Activated CD4-positive, alpha-beta T cell treated with anti-CD3 and anti-CD28 coated beads, Interleukin-2, amount 10 ng/mL, durations not matched to agents 24 days and 14 days (primary cell): ENCODE measurements at regions not wholly inside any gene's neighbourhood (a gene's known extent, or its start where the extent isn't known, plus 50 kb on each side); places are given as distances from the start of the nearest gene placed in this dataset.

Source experiments
- DNase-seq: peaks from one replicate; pipeline ENCODE4 v3.0.0; 2022
- H3K27ac Mint-ChIP-seq: one replicate; pipeline ENCODE4 v1.8.0; 2022; ENCODE audit warnings: mild to moderate bottlenecking, mixed read lengths
- H3K27me3 Mint-ChIP-seq: one replicate; pipeline ENCODE4 v1.8.0; 2022; ENCODE audit warnings: mixed read lengths
- H3K36me3 Mint-ChIP-seq: one replicate; pipeline ENCODE4 v1.8.0; 2022; ENCODE audit warnings: low read depth, mild to moderate bottlenecking, mixed read lengths
- H3K4me1 Mint-ChIP-seq: one replicate; pipeline ENCODE4 v1.8.0; 2021; ENCODE audit warnings: mixed read lengths
- H3K4me3 Mint-ChIP-seq: one replicate; pipeline ENCODE4 v1.8.0; 2022; ENCODE audit warnings: mild to moderate bottlenecking, moderate library complexity, mixed read lengths
- H3K9me3 Mint-ChIP-seq: one replicate; pipeline ENCODE4 v1.8.0; 2021; ENCODE audit warnings: mixed read lengths
- intact Hi-C: fragments of 100-400 bp; cut with micrococcal nuclease; formaldehyde crosslinking; loops from one replicate; pipeline ENCODE4 v1.15.1; 2023

DNA sequence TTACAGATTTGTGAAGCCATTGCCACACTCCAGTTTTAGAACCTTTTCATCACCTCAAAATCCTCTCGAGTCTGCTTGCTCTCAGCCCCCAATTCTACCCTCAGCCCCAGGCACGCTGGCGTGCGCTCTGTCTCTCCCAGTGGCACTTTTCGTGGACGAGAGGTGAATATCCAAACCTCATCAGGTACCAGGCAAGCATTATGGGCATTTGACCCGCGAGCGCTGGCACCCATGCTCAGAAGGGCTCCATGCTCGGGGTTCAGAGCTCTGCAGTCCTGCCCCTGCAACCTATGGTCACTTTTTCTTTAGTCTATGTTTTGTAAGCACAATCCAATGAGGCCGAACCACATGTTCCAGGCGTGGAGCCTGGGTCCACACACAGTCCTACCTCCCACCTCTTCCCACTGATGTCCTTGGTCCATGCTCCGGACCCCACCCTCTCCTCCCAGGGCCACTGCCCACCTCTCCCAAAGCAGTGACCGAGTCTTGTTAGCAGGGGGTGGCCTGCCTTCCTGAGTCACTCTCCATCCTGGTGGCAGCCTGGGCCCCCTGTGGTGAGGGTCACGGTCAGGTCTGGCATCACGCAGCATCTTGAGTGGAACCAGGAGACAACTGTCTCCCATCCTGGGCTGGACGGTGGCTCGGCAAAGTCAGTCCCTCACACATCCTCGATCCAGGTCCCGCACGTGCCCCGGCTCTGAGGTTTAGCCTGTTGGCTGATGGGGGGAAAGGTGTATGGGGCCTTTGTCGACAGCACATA is 256.9 kb downstream of the NDUFA10 start:
- no peaks in the 10 kb centered on the region for H3K9me3 Mint-ChIP-seq
- H3K4me1 Mint-ChIP-seq: no peaks in the 10 kb centered on the region
- no peak overlapping the region for H3K27ac Mint-ChIP-seq
- H3K36me3 Mint-ChIP-seq: no peaks in the 10 kb centered on the region
- intact Hi-C loops: no loop called here
- H3K27me3 Mint-ChIP-seq: no peaks in the 10 kb centered on the region
- DNase-seq: no peak
- H3K4me3 Mint-ChIP-seq: no peak overlapping the region

DNA sequence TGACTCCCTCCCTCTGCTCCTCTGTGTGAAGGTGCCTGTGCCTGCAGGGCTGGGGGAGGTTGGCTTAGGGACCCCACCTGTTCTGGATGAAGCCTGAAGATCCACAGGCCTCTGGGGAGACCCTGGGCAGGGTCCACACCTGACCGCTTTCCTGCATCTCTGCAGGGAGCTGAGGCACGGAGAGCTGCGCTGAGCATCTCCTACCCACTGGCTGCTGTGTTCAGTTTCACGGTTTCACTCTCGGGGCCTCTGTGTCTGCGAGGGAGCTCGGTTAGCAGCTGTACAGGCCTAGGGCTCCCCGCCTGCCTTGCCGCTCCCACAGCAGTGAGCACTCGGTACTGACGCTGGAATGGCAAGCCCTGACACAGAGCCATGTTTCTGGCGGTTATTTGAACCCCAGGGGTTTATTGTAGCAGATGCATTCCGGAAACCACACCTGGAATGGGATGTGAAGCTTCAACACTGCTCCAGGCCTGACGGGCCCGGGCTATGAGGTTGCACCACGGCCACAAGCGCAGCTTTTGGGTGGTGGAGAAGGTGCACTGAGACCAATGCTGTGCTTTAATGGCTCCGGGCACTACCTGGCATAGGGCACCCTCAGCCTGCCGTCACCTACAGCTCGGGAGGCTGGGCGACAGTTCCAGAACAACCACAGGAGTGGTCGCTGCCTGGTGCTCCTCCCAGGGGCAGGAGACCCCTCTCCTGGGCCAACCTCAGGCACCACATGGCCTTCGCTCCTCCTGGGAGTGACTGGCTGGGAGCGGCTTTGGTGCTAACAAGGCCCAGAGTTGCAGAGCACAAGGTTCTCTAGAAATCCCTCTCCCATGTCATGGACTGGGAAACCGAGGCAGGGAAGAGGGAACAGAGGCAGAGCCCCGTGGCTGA is 257.9 kb downstream of the NDUFA10 start:
- Mint-ChIP-seq H3K36me3 (no peaks in the 10 kb centered on the region), H3K27ac (no peak overlapping the region), H3K4me3 (no peak overlapping the region), H3K9me3 (no peaks in the 10 kb centered on the region), H3K4me1 (no peaks in the 10 kb centered on the region), H3K27me3 (no peaks in the 10 kb centered on the region)
- intact Hi-C loops: no loop called here
- DNase-seq: no peak

DNA sequence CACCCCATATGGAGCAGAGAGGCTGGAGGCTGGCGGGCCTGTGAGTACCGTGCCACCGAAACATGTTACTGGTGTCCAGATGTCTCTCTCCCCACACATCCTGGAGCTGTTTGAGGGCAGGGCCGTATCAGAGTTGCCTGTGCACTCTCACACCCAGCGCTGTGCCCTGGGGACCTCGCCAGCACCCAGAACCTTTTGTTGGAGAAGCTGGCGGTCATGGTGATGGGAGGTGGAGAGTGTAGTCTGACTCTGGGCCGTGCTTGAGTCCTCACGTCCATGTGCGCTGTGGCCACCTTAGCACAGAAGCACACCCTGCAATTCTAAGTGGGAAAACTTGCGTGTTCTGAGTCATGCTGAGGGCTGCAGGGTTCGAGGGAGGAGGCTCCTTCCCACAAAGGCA is 259.2 kb downstream of the NDUFA10 start:
- Mint-ChIP-seq H3K4me3 (no peak overlapping the region), H3K27ac (no peak overlapping the region), H3K4me1 (no peaks in the 10 kb centered on the region), H3K36me3 (no peaks in the 10 kb centered on the region), H3K27me3 (no peaks in the 10 kb centered on the region), H3K9me3 (no peaks in the 10 kb centered on the region)
- no peak for DNase-seq
- intact Hi-C loops: no loop called here

DNA sequence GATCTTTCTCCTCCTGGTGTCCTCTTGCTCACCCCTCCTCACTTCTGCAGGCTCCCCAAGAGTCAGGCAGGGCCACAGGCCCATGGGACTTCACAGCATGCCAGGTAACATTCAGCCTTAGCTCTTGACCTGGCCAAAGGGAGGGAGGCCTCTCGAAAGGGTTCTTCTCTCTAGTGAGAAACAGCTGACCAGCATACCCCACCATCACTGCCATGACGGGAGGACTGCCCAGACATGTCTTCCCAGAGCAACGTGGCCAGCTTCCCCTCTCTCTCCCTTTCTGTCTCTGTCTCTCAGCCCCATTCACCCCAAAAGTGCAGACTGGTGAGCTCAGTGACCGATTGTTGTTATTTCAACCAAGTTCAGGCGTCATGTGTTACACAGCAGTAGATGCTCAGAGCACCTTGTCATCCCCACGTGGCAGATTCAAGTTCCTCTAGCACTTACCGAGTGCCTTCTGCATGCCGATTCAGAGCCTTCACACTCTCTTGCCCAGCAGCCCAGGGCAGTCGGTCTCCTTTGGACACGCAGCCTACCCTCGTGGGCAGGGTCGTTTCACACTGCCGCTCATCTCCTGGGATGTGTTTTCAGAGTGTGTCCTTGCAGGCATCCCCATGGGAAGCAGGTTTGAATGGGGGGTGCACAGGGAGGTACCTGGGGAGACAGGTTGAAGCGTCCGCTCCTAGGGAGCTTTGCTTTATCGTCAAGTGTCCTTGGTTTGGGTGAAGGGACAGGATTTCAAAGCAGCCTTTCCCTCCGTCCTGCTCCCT is 259.9 kb downstream of the NDUFA10 start:
- Mint-ChIP-seq H3K27me3 (no peaks in the 10 kb centered on the region), H3K4me1 (no peaks in the 10 kb centered on the region), H3K36me3 (no peaks in the 10 kb centered on the region), H3K4me3 (no peak overlapping the region), H3K9me3 (no peaks in the 10 kb centered on the region), H3K27ac (no peak overlapping the region)
- intact Hi-C loops: no loop called here
- no peak for DNase-seq

DNA sequence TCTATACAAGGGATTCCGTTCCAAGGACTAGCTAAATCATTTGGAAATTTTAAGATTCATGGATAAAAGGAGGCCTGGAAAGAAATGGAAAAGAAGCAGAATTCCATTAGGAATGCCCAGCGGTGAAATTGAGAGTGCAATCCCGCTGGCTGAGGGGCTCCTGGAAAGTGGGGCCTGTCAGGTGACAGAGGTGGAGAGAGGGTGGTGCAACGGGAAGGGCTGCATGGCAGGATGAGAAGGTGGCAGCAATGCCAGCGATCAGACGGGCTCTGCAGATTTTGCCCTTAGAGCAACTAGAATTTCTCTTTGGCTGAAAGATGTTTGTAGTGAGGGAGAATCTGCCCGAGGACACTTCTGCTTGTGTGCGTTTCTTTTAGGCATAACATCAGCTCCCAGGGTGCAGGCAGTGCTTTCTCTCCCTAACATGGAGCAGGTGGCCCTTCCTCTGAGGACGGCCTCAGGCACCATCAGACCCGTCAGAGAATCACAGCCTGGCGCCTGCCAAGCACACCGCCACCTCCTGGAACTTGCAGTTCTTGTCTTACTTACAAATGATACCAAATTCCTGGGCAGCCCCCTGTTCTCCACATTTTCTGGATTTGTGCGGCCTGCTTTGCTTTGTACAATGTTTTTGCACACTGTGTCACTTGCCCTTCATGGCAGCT is 261.6 kb downstream of the NDUFA10 start:
- intact Hi-C loops: no loop called here
- H3K27me3 Mint-ChIP-seq: no peaks in the 10 kb centered on the region
- no peaks in the 10 kb centered on the region for H3K4me1 Mint-ChIP-seq
- no peaks in the 10 kb centered on the region for H3K36me3 Mint-ChIP-seq
- no peak for DNase-seq
- no peaks in the 10 kb centered on the region for H3K9me3 Mint-ChIP-seq
- no peak overlapping the region for H3K4me3 Mint-ChIP-seq
- no peak overlapping the region for H3K27ac Mint-ChIP-seq

DNA sequence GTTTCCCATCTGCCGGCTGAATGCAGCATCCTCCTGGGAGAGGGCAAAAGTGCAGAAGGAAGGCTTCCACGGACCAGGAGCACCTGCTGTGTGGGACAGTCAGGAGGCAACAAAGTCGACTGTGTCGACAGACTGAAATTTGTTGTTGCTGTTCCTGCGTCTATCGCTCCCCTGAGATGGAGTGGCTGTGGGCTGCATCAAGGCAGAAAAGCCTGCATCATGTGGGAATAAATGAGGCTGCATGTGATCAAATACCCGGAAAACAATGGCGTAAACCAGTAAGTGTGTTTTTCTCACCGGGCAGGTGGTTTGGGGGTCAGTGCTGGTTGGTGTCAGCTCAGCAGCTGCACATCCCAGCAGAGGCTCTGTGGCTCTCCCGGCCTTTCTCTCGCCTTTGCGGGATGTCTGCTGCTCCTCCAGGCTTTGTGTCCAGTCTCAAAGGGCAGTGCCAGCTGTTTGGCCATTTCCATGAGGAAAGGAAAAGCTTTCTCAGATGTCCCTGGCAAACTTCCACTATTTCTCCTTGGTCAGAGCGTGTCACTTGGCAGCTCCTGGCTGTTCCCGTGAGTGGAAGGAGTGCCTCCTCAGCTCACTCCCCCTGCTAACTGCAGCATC is 262.4 kb downstream of the NDUFA10 start:
- Mint-ChIP-seq H3K4me1 (no peaks in the 10 kb centered on the region), H3K4me3 (no peak overlapping the region), H3K36me3 (no peaks in the 10 kb centered on the region), H3K9me3 (no peaks in the 10 kb centered on the region), H3K27me3 (no peaks in the 10 kb centered on the region), H3K27ac (no peak overlapping the region)
- intact Hi-C loops: no loop called here
- no peak for DNase-seq

DNA sequence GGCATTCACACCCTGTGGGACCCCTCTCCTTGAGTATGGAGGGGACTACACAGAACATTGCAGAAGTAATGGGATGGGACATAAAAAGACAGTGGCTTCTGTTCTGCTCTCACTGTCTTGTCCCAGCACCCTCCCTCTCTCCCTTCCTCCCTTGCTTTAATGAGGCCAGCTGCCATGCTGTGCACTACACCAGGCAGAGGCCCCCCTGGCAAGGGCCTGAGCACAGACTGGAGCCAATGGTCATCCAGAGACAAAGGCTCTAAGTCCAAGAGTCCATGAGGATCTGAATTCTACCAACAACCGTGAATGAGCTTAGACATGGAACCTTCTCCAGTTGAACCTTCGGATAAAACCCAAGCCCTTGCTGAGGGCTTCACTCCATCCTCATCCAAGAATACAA is 263.0 kb downstream of the NDUFA10 start:
- Mint-ChIP-seq H3K27me3 (no peaks in the 10 kb centered on the region), H3K4me1 (no peaks in the 10 kb centered on the region), H3K4me3 (no peak overlapping the region), H3K27ac (no peak overlapping the region), H3K36me3 (no peaks in the 10 kb centered on the region), H3K9me3 (no peaks in the 10 kb centered on the region)
- intact Hi-C loops: no loop called here
- no peak for DNase-seq

DNA sequence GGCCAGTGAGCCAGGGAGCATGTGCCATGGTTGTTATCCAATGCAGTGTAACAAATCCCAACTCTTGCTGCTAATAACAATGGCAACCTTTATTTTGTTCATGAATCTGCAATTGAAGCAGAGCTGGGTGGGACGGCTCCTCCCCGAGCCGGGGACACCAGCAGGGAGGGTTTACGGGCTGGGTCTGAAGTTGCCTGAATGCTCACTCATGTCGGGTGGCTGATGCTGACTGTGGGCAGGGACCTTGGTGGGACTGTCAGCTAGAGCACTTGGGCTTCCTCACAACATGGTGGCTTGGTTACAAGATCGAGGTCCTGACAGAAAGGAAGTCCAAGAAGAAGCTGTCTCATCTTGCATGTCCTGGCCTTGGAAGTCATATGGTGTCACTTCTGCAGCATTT is 264.5 kb downstream of the NDUFA10 start:
- Mint-ChIP-seq H3K4me3 (no peak overlapping the region), H3K9me3 (no peaks in the 10 kb centered on the region), H3K36me3 (no peaks in the 10 kb centered on the region), H3K27me3 (no peaks in the 10 kb centered on the region), H3K4me1 (peaks cover 4% of the 10 kb centered on the region), H3K27ac (no peak overlapping the region)
- intact Hi-C loops: no loop called here
- no peak for DNase-seq

DNA sequence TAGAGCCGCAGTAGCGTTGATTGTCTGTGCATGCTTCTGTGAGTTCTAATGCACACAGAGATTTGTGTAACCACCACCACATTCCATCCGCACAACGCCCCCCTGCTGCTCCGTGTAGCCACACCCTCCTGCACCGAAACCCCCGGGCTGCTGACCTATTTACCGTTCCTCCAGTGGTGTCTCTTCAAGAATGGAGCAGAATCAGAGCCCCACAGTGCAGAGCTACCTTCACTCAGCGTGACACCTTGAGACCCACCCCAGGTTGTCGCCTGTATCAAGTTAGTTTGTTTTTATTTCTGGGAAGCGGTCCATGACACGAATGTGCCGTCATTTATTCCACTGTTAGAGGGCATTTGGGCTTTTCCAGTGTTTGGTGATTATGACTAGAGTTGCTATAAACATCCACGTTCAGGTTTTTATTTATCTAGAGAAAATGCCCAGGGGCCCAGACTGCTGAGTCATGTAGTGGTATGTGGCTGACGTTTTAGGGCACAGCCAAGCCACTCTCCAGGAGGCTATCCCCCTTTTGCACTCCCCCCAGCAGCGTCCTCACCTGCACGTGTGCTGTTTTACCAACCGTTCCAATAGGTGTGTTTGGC is 266.8 kb downstream of the NDUFA10 start:
- Mint-ChIP-seq H3K27me3 (peaks cover 2% of the 10 kb centered on the region), H3K27ac (no peak overlapping the region), H3K36me3 (no peaks in the 10 kb centered on the region), H3K9me3 (no peaks in the 10 kb centered on the region), H3K4me3 (no peak overlapping the region), H3K4me1 (peaks cover 4% of the 10 kb centered on the region)
- intact Hi-C loops: no loop called here
- no peak for DNase-seq

DNA sequence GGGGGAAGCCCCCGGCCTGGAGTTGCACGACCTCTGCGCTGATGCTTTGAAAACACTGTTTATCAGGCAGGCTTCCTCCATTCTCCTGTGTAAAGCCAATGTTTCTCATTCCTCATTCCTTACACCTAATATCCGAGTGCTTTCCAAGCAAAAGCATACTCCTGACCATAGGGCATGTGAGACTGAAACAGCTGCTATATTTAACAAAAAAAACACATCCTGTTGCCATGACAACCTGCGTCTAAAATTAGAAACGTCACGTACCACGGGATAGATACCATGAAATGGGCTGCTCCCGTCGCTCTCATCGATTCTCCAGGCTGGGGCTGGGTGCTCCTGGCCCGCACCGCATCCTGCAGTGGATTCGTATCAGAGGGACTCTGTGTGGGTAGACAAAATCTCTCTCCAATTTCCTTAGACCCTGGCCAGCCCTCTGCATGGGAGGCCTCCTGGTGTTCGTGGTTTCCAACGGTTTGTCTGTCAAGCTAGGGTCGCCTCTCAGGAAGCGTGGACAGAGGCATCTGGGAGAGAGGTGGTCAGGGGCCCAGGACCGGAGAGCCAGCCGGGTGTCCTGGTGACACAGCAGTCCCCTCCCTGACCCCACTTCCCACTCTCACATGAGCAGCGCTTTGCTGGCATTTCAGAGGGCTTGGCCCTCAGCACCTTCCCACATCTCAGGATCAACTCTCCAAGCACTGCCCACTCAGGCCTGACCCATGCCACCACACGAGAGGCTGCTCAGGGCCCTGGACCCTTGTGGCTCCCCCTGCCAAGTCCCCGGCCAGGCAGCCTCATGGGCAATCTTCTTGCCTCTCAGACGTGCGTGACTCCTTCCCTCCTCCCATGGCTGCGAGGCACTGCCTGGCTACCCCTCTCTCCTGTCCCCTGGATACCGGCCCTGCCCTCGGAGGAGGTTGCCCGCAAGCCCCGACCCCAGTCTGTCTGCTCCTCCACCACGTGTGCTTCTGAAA is 268.1 kb downstream of the NDUFA10 start:
- Mint-ChIP-seq H3K27me3 (peaks cover 2% of the 10 kb centered on the region), H3K4me3 (no peak overlapping the region), H3K36me3 (no peaks in the 10 kb centered on the region), H3K9me3 (no peaks in the 10 kb centered on the region), H3K27ac (no peak overlapping the region), H3K4me1 (peaks cover 4% of the 10 kb centered on the region)
- DNase-seq: peak; percentile 61
- intact Hi-C loops: no loop called here

DNA sequence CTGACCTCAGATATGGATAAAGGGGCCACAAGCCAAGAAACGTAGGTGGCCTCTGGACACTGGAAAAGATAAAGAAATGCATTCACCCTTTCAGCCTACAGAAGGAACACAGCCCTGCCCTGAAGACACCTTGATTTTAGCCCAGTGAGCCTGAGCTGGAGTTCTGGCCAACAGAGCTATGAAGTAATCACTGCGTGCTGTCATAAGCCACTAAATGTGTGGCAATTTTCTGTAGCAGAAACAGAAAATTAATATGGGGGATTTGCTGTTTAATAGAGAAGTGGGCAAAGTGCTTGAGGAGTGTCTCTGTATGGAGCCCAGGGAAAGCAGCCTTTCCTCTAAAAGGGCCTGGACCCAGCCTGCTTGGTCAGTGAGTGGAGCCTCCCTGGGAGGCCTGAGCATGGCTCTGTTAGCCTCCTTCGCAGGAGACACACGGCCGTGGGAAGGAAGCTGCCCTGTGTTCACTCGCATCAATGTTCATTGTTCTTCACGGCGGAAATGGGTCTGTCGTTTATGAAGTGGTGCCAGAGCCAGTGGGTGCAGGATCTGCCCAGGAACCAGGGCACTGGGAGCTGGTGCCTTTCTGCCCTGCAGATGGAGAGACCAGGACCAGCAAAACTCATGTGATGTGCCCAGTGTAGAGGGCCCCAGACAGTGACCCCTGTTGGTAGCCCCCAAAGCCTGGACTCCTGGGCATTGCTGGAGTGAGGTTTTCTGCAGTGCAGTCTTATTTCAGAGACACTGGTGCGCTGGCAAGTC is 268.9 kb downstream of the NDUFA10 start:
- Mint-ChIP-seq H3K4me1 (peaks cover 5% of the 10 kb centered on the region), H3K27me3 (peaks cover 2% of the 10 kb centered on the region), H3K36me3 (no peaks in the 10 kb centered on the region), H3K9me3 (no peaks in the 10 kb centered on the region), H3K27ac (no peak overlapping the region), H3K4me3 (no peak overlapping the region)
- no peak for DNase-seq
- intact Hi-C loops: no loop called here

DNA sequence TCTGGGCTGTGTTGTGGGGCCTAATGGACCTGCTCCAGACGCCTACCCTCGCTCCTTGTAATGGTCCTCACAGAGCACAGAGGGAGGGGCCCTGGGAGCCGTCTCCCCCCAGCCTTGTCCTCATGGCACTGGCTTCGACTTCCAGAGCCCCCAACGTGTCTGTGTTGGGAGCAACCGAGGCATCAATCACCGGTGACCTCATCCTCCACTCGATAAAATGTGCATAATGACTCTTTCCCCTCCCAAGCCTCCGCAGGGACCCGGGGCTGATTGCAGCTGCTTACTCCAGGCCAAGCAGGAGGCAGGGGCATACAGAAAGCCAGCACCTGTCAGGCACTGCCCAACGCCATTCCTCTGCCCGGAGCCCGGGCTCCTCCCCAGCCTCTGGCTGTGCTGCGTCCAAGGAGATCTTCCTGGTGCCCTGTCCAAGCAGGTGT is 271.7 kb downstream of the NDUFA10 start:
- Mint-ChIP-seq H3K27me3 (peaks cover 2% of the 10 kb centered on the region), H3K36me3 (no peaks in the 10 kb centered on the region), H3K9me3 (no peaks in the 10 kb centered on the region), H3K27ac (no peak overlapping the region), H3K4me1 (peaks cover 5% of the 10 kb centered on the region), H3K4me3 (no peak overlapping the region)
- intact Hi-C loops: no loop called here
- DNase-seq: no peak
